CD4-positive, alpha-beta T cell treated with Interleukin-4 for 4 hours (primary cell): ENCODE measurements at regions not wholly inside any gene's neighbourhood (a gene's known extent, or its start where the extent isn't known, plus 50 kb on each side); places are given as distances from the start of the nearest gene placed in this dataset.

Experiments used
- DNase-seq: peaks from one replicate; pipeline ENCODE4 v3.0.0-alpha.2; 2020

DNA sequence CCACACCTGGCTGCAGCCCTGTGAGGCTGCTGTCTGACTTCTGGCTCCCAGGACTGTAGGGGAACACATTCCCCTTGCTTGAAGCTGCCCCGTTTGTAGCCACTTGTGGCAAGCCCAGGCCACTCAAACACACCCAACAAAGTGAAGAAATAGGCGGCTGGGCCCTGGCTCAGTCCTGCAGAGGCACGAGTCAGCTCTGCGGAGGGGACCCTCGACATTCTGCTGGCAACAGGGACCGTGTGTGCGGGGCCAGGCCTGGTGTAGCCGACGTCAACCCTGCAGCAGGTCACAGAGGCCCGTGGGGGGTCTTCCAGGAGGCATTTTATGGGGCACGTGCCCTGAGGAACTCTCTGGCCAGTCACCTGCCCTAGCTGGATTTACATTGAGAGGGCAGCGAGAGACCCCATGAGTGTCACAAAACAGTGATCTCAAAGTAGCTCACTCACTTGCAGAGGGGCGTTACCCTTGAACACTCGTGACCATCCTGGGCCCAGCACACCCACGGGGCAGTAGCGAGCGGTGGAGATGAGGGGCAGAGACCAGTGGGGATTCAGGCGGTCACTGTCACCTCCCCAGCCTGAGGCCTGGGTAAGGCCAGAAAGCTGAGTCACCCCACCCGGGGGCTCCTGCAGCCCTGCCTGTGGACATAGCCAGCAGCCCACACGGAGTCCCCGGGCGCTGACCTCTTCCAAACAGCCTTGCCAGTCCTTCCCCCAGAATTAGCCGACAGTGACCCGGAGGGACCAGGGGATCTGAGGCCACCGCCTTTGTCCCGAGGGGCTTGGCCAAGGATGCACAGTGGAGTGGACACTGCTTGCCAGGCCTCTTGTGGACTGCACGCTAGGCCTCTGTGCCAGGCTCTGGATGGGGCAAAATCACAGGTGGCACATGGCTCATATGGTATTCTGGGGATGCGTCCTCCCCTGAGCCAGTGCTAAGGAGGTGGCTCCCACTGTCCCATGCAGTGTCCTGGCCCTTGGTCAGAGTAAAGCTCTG is 139.5 kb downstream of the CTTN start:
- DNase-seq = no peak

DNA sequence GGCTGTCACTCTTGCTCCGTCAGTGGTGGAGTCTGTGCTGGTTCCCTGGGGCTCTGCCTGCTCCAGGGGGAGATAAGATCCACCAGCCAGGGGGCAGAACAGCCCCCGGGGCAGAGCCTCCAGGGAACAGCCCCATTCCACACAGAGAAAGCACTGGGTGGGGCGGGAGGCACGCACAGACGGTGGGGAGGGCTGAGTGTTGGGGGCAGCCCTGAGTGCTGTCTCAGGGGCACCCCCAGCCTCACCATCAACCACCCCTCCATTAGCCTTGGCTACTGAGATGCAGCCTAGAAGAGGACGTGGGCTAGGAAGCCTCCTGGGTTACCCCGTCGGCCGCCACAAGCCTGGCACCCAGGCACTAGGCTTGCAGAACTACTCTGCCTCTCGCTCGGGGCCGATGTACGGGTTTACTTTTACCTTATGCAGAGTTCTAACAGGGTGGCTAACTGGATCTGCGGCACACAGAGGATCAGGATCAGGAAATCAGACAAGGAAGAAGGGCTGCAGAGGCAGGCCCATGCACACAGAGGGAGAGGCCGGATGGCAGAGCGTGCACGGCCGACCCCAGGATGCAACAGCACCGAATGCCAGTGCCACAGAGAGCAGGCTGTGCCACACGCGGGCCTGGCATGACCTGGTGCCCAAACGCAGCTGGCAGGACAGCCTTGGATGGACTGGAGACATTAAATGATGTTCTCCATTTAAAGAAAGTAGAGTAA is 140.5 kb downstream of the CTTN start:
- no peak for DNase-seq

DNA sequence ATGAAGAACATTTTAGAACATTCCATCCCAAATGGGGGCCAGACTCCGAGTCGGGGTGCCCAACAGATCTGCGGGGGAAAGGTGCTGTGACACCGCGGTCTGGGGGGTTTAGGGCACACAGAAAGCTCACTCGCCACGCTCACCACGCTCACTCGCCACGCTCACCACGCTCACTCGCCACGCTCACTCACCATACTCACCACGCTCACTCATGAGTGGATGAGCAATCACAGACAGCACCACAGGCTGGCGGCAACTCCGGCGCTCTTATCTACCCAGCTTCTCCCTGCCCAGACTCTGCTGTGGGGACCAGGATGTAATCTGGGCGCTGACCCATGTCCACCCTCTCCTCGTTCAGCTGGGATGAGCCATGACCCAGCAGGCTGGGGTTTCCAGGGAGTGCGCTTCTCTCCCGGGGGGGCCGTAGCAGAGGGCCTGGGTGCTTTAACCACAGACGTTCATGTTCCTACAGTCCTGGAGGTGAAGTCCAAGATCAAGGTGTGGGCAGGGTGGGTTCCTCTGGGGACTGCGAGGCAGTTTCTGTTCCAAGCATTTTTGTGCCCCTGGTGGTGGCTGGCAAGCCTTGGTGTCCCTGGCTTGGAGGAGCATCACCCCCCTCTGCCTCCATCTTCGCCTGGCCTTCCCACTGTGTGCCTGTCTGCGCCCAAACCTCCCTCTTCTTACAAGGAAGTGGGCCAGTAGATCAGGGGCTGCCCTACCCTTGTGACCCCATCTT is 141.2 kb downstream of the CTTN start:
- DNase-seq = no peak

DNA sequence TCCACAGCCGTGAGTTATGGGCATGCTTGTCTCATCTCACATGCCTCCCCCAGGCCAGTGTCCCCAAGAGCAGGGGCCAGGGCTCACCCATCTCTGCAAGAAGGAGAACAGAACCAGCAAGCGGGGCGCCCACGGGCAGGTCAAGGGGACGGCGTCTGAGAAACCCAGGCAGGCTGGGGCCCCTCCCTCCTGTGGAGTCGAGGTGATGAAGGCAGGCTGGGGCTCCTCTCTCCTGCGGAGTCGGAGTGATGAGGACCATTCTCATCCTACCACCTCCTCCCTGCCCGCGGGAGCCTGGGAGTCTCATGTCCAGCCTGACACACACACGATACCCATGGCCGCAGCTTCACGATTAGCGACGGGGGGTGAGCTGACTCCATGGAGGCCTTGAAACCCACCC is 141.9 kb downstream of the CTTN start:
- no peak for DNase-seq

DNA sequence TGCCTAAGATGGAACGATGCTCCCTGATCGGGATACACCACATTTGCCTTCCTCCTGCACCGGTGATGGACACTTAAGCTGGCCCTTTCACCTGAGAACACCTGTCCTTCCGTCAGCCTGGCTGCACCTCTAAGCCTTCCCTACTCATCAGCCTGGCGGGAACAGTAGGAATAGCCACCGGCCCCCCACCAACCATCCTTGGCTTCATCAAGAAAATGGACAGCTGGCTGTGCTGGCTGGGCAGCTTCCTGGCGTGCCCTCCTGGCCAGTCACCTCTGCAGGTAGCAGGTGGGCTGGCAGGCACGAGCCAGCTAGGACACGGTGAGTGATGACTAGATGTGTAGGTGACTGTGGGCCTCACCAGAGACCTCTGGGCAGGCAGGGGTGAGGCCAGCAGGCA is 142.8 kb downstream of the CTTN start:
- DNase-seq = no peak

DNA sequence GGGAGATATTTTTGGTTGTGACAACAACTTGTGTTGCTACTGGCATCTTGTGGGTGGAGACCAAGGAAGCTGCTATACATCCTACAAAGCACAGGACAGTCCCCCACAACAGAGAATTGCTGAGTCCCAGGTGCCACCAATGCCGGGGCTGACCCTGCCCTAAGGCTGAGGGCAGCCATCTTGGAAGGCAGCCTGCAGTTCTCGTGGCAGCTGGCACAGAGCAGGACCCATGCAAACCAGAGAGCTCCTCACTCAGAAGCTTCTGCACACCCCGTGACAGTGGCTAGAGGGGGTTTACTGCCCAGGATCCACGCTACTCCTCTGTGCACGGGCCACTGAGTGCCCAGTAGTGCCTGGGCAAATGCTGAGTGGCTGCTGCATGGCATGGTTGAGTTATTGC is 143.4 kb downstream of the CTTN start:
- DNase-seq = no peak

DNA sequence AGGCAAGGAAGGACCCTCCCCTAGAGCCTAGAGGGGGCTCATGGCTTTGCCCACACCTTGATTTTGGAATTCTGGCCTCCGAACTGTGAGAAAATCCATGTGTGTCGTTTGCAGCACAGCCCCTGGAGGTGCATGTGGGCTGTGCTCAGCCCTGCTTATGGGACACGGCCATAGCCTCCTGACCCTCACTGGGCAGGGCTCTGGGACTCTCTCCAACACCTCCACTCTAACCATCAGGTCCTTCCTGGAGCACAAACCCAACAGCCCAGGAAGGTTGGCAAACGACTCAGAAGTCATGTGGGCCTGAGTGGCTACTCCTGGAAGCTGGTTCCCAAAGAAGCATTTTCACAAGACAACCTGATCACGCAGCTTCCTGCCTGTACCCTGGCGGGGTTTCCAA is 144.1 kb downstream of the CTTN start:
- DNase-seq = no peak

DNA sequence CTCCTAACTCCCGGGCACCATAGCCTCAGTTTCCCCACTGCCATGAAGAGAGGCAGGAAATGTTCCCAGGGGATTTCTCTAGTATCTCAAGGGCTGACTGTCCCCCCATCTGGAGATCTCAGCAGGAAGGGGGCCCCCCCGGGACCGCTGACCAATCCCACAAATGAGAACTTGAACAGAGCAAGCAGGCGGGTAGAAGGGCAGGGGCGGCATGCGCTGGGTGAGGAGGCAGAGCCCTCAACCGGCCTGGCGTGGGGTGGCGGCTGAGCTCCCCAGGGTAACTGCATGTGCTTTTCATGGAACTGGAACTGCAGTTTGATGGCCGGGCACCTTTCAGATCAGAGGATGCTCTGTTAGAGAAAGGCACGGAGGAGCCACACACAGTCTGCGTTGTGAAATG is 144.5 kb downstream of the CTTN start:
- no peak for DNase-seq

DNA sequence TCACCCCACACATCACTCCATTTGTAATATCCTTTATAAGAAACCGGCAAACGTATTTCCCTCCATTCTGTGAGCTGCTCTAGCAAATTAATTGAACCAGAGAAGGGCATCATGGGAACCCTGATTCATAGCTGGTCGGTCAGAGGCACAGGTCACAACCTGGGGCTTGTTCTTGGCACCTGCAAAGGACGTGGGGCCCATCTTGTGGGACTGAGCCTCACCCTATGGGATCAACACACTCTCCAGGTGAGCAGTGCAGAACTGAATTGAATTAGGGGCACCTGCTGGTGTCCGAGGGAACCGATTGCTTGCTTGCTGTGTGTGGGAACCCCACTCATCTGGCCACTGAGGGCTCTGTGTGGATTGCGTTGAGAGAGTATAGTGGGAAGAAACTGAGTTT is 145.3 kb downstream of the CTTN start:
- DNase-seq = no peak

DNA sequence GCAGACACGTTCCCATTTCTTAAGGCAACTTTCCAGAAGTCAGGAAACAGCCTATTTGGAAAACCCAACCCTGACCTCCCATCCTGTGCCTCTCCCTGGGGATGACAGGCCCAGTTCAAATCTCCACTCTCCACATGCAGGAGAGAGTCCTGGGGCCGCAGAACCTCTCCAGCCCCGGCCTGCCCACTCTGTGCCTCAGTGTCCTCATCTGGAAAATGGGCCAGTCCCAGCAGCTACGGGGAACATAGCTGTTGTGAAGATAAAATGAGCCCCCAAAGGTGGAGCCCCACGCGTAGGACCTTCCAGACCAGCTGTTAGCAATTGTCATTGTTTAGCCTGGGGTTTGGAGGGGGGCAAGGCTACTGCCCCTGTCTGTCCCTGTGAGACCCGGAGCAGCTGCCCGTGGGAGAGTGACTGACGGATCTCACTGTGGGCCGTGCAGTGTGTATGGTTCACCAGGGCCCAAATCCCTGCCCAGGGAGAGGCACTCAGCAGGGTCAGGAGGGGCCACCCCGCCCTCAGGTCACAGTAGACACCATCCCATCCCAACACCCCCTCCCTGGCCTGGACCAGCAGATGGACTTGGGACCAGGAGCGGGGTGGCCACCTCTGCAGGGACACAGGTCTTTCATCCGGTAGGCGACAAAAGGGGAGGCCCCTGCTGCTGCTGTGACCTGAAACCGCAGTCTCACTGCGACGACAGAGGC is 145.9 kb downstream of the CTTN start:
- DNase-seq = no peak

DNA sequence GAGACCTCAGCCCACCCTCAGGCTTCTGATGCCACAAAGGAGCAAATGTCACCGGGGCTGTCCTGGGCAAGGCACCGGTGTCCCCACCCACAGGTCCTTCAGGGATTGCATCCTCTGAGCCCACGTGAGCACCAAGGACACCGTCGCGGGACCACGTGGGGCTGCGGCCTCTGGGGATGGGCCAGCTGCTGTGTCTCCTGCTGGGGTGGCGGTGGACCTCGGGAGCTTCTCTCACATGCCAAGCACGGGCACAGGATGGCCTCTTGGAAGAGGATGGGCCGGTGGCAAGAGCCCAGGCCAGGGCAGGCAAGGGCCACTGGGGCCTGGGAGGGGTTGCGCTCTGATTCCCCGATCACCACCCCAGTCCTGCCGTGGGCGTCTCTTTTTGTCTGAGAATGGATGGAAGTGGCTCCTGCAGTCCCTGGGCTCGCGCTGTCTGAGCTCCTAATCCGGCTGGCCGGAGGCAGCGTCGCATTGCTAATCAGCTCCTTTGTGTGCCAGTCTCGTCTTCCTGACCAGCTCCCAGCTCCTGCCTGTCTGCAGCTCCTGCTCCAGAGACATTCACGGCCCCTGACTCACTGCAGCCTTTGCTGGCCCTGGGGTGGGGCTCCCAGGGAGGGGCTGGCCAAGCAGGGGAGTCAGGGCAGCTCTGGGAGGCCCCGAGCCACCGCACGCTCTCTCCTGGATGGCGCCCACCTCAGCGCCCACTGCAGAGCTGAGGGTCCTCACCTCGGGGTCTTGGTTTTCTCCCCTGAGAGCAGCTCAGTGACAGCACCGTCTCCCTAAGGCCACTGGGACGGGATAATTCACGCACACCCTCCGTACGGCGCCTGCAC is 146.7 kb downstream of the CTTN start:
- DNase-seq = no peak

DNA sequence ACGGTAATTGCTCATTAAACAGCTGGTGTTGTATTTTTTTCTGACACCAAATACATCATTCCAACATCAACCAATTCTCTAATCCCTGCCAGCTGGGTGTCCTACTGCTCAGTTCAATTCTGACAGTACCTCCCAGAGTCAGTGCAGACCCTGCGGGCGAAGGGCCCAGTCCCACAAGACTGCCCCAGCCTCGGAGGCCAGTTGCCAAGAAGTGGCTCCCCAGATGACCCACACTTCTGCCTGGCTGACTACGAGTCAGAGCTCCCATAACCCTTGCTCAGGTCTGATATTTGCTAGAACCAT is 147.2 kb downstream of the CTTN start:
- no peak for DNase-seq

DNA sequence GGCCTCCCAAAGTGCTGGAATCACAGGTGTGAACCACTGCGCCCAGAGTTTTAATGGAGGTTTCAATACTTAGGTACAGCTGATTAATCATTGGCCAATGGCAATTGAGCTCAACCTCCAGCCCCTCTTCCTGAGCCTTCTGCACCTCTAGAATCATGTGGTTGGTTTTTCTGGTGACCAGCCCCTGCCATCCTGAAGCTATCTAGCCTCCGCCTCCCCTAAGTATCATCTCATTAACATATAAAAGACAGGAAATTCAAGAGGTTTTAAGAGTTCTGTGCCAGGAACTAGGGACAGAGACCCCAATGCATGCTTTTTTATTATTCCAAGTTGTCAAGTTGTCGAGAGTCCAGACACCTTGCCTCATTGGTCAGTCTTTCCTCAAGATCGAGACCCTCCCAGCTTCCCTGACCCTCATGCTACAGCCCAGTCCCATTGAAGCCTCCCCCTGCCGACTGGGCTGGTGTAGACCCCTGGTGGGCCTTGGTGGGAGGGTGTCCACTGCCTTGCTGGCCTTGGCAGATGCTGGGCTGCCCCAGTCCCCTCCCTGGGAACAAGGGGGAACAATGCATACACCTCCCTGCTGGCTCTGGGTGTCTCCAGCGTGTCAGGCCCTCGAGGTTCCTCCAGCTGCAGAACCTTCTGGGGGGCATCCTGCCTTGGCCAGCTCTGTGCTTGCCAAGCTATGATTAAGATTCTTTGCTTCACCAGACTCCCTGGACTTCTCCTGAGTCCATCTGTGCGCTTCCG is 148.0 kb downstream of the CTTN start:
- no peak for DNase-seq

DNA sequence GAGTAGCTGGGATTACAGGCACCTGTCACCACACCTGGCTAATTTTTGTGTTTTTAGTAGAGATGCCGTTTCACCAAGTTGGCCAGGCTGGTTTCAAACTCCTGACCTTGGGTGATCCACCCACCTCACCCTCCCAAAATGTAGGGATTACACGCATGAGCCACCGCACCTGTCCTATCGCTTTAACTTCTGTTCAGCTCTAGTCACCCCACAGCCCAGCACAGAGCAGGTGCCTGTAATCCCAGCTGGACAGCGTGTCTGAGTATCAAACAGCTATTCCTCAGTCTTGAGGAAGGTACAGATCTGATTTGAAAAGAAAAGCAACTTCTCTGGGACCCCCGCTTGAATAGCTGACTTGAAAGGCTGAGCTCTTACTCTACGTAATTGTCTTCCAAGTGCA is 149.1 kb downstream of the CTTN start:
- DNase-seq = no peak

DNA sequence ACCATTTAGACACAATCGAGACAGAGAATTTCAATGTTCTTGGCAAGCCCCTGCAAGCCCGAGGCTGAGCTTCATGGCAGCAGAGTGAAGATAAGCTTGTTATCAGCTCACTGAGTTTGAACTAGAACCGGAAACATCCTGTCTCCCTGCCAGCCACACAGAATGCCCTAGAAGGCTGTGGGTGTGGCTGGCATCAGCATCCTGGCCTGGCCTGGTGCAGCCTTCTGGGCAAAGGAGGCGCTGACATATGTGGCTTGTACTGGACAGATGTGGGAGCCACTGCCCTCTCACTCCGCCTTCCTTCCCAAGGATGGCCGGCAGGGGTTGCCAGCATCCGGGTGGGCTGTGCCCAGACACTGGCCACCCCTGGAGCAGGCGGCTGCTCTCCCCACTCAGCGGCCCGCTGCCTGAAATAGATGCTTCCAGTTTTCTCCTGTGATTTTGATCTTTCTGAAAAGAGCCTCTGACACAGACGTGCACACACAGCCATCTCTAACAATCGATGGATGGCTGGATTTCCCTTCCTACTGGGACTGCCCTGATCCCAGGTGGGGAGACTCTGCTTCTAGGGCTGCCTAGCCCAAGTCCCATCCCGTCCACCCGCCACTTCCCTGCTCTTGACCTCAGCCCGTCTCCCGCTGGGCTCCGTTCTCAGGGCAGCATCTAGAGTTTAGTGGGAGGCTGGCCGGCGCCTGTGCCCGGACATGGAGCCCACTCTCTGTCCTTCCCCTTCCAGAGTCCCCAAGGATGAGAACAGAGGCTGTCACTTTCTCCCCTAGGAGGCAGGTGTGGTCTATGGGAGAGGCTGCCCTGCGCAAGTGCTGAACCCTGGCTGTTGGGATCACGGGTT is 149.7 kb downstream of the CTTN start:
- DNase-seq = no peak

DNA sequence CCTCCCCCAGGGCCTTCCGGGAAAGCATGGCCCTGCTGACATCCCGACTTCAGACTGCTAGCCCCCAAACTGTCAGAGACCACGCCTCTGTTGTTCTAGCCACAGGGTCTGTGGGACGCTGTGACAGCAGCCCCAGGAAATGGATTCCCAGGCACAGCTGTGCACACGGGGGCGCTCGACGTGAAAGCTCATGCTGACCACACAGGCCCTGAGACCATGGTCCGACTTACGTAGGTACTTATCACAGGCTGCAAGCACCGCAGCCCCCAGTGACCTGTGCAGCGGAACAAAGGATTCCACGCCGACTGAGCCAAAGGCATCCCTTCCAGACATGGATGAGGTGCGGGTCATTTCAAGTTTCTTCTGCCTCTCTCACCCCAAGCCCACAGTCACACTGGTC is 150.6 kb downstream of the CTTN start:
- no peak for DNase-seq

DNA sequence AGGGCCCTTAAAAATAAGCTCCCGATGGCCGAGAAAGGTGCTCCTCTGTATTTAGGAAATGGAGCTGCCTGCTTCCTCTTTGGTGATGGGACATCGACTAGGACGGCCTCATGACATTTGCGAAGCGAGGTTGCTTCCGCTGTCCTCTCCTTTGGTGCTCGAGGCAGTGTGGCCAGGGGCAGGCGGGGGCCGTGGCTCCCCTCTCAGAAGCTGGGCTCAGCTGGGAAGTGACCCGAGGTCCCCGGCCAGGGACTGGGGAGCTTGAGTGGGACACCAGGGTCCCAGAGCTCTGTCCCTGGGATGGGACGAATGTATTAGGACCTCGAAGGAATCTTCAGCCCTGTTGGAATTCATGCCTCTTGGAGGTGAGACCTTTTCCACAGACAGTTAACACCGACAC is 151.1 kb downstream of the CTTN start:
- DNase-seq = no peak

DNA sequence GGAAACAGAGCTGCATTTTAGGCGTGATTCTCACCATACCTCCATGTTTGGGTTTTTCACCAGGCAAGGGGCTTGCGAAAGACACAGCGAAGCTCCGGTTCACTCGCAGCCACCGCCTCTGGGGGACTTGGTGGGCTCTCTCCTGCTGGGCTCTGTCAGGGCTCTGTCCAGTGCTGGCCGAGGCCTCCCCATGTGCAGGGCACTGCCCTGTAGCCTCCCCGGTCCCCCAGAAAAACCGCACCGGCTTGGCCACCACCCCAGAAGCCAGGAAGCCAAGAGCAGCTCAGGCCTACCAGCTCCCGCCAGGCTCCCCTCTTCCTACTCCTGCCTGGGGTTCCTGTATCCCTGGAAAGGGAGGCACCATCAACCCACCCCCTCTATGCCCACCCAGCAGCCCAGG is 151.5 kb downstream of the CTTN start:
- DNase-seq = no peak

DNA sequence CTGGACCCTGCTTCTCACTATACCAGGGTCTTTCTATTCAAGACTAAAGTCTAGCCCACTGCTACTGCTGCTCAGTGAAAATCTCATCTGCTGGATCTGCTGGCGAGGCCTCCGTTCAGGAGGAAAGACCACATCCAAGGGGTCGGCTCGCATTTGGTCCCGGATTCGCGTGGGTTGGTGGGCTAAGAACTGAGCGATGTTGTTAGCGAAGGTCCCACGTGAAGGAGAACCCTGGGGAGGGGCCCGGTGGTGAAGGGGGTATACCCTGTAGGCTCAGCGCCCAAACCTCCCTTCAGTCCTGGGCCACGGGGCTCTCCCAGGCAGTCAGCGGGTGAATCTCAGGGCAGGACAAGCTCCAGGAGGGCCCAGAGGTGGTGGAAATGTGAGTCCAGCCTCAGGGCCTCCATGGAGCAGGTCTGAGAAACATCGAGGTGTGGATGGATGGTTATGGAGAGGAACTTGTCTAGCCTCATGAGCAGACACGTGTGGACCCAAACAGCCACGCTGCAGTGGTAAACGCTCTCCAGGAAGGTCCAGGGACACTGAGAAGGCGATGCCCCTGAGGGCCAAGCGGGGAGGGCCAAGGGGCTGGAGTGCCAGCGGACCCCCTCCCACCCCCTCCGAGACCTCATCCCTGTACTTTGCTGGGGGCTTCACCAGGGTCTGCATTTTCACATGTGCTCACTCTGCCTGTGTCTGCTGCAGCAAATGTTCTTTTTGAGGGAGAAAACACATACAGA is 152.3 kb downstream of the CTTN start:
- DNase-seq = no peak
